OCI-LY1 (cell line): ENCODE measurements at regions not wholly inside any gene's neighbourhood (a gene's known extent, or its start where the extent isn't known, plus 50 kb on each side); places are given as distances from the start of the nearest gene placed in this dataset.

Source experiments
- H2AFZ ChIP-seq: fragments of 200-600 bp; sonication (generic), shearing (Covaris generic); 2 replicates; pipeline ENCODE4 v1.6.0; 2014; ENCODE audit warnings: antibody characterized with exemption, mild to moderate bottlenecking, low read length
- H3F3A ChIP-seq: fragments of 200-600 bp; sonication (generic), shearing (Covaris generic); 2 replicates; pipeline ENCODE4 v1.6.0; 2014; ENCODE audit warnings: mild to moderate bottlenecking, antibody characterized with exemption, low read length, moderate library complexity; ENCODE audit not compliant: insufficient read depth
- H3K27ac ChIP-seq: fragments of 200-600 bp; sonication (generic); 2 replicates; pipeline ENCODE4 v1.5.1; 2014; ENCODE audit warnings: low read length, mixed run types, mild to moderate bottlenecking, low read depth; ENCODE audit not compliant: poor library complexity, severe bottlenecking
- H3K27me3 ChIP-seq: fragments of 200-600 bp; sonication (generic); 2 replicates; pipeline ENCODE4 v1.6.0; 2014; ENCODE audit warnings: antibody characterized with exemption, mild to moderate bottlenecking, low read length, moderate library complexity; ENCODE audit not compliant: insufficient read depth
- H3K36me3 ChIP-seq: fragments of 200-600 bp; sonication (generic); 2 replicates; pipeline ENCODE4 v1.6.1; 2014; ENCODE audit warnings: mild to moderate bottlenecking, antibody characterized with exemption, low read length, moderate library complexity, mixed read lengths; ENCODE audit not compliant: insufficient read depth
- H3K4me1 ChIP-seq: fragments of 200-600 bp; sonication (generic); 2 replicates; pipeline ENCODE4 v1.5.1; 2014; ENCODE audit warnings: mild to moderate bottlenecking, low read length, moderate library complexity; ENCODE audit not compliant: insufficient read depth, severe bottlenecking
- H3K4me2 ChIP-seq: fragments of 200-600 bp; sonication (generic), shearing (Covaris generic); 2 replicates; pipeline ENCODE4 v1.6.1; 2014; ENCODE audit warnings: low read length
- H3K4me3 ChIP-seq: fragments of 200-600 bp; sonication (generic); 2 replicates; pipeline ENCODE4 v1.5.1; 2014; ENCODE audit warnings: low read length, low read depth, mild to moderate bottlenecking, mixed read lengths; ENCODE audit not compliant: poor library complexity, severe bottlenecking
- H3K79me2 ChIP-seq: fragments of 200-600 bp; shearing (Covaris generic); 2 replicates; pipeline ENCODE4 v1.6.1; 2016; ENCODE audit warnings: mixed run types, low read length, mixed read lengths; ENCODE audit not compliant: insufficient read depth
- H3K9ac ChIP-seq: fragments of 200-600 bp; sonication (generic), shearing (Covaris generic); 2 replicates; pipeline ENCODE4 v1.6.1; 2014; ENCODE audit warnings: mild to moderate bottlenecking, low read length, mixed read lengths
- H3K9me2 ChIP-seq: fragments of 200-600 bp; sonication (generic), shearing (Covaris generic); 2 replicates; pipeline ENCODE4 v1.6.1; 2014; ENCODE audit warnings: low read depth, mild to moderate bottlenecking, low read length, mixed read lengths
- H3K9me3 ChIP-seq: fragments of 200-600 bp; shearing (Covaris generic); 2 replicates; pipeline ENCODE4 v1.6.1; 2014; ENCODE audit warnings: low read length, mixed read lengths
- H4K20me1 ChIP-seq: fragments of 200-600 bp; sonication (generic), shearing (Covaris generic); 2 replicates; pipeline ENCODE4 v1.6.0; 2016; ENCODE audit warnings: mild to moderate bottlenecking, low read length; ENCODE audit not compliant: insufficient read depth
- EZH2 ChIP-seq: fragments of 200-600 bp; sonication (generic), shearing (Covaris generic); IDR thresholded peaks from 2 replicates; pipeline ENCODE4 v1.8.0; 2017; ENCODE audit warnings: borderline replicate concordance, mixed run types, mild to moderate bottlenecking, antibody characterized with exemption, low read length, moderate library complexity, mixed read lengths
- TF ChIP-seq, protein P1 (sequence below): fragments of 200-600 bp; sonication (generic), shearing (Covaris generic); IDR thresholded peaks from 2 replicates; pipeline ENCODE4 v1.5.1; 2017; ENCODE audit warnings: mild to moderate bottlenecking, antibody characterized with exemption, low read length, moderate library complexity, mixed read lengths

DNA sequence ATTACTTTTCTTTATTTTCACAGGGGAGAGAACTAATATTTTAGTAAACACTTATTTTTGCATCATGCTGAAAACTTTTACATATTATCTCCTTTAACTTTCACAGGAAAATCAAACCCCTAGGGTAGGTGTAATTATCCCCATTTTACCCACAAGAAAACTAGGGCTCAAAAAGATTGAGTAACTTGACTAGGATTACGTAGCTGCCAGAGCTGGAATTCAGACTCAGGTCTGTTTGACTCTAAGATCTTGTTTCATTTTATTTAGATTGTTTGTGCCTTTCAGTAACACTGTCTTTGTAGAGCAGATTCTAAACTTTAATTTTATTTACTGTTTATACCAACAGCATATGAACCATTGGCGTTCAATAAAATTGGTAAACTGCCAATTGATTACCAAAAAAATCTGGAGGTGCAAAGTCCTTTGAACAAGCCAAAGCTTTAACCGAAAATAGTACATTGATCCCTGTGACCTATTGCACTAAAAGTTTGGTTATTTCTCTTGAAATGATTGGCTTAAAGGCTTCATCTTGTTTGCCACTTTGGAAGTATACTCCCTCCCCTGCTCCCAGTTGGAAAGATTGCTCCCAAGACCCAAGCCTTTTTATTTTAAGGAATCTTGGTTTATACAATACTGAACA lies 71.0 kb upstream of the WDR26 start:
- H3K27ac ChIP-seq = no peak overlapping the region
- no peaks in the 10 kb centered on the region for H4K20me1 ChIP-seq
- H3K27me3 ChIP-seq = peaks cover 6% of the 10 kb centered on the region; the same call in 1 of the 2 replicates
- no peak overlapping the region for H3K4me3 ChIP-seq
- H3K79me2 ChIP-seq = no peaks in the 10 kb centered on the region
- no peaks in the 10 kb centered on the region for H3F3A ChIP-seq
- H3K4me2 ChIP-seq = no peak overlapping the region
- TF ChIP-seq, protein P1, sequence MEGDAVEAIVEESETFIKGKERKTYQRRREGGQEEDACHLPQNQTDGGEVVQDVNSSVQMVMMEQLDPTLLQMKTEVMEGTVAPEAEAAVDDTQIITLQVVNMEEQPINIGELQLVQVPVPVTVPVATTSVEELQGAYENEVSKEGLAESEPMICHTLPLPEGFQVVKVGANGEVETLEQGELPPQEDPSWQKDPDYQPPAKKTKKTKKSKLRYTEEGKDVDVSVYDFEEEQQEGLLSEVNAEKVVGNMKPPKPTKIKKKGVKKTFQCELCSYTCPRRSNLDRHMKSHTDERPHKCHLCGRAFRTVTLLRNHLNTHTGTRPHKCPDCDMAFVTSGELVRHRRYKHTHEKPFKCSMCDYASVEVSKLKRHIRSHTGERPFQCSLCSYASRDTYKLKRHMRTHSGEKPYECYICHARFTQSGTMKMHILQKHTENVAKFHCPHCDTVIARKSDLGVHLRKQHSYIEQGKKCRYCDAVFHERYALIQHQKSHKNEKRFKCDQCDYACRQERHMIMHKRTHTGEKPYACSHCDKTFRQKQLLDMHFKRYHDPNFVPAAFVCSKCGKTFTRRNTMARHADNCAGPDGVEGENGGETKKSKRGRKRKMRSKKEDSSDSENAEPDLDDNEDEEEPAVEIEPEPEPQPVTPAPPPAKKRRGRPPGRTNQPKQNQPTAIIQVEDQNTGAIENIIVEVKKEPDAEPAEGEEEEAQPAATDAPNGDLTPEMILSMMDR = no peak
- TF ChIP-seq EZH2 = no peak
- no peak overlapping the region for H3K9ac ChIP-seq
- H3K36me3 ChIP-seq = no peaks in the 10 kb centered on the region
- H3K4me1 ChIP-seq = no peaks in the 10 kb centered on the region
- H3K9me2 ChIP-seq = no peaks in the 10 kb centered on the region
- no peak overlapping the region for H2AFZ ChIP-seq
- no peaks in the 10 kb centered on the region for H3K9me3 ChIP-seq

DNA sequence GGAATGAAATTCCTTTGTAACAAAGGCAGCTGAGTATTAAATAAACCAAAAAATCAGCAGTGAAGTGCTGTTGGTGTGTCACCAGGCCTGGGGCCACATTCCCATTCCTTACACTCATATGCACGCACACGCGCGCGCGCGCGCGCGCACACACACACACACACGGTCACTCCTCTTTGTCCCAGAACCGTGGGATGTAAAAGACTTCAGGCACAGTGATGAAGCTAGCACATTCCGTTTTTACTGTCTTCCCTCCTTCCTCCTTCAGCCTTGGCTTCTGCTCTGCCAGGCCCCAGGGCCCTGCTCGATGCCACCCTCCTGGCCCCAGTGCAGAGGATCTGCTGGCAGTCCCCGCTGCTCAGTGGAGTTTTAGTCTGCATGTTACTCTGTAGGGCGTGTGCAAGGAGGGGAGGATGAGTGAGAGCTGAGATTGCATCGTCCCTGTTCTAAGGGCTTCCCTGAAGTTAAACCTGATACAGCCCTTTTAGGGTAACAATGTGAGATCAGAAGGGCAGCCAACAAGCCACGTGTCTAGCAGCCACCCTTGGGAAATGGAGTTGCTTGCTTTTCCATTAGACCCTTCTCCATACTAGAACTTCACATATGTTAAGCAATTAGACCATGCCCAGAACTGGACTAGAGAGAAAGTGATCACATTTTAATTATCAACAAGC lies 71.7 kb upstream of the WDR26 start:
- H3K9ac ChIP-seq = no peak overlapping the region
- H2AFZ ChIP-seq = no peak overlapping the region
- H3K9me2 ChIP-seq = no peaks in the 10 kb centered on the region
- H3F3A ChIP-seq = no peaks in the 10 kb centered on the region
- H4K20me1 ChIP-seq = no peaks in the 10 kb centered on the region
- H3K27ac ChIP-seq = no peak overlapping the region
- no peak for TF ChIP-seq EZH2
- TF ChIP-seq, protein P1 = no peak
- no peak overlapping the region for H3K4me2 ChIP-seq
- no peaks in the 10 kb centered on the region for H3K4me1 ChIP-seq
- peaks cover 6% of the 10 kb centered on the region; the same call in 1 of the 2 replicates for H3K27me3 ChIP-seq
- no peaks in the 10 kb centered on the region for H3K9me3 ChIP-seq
- no peaks in the 10 kb centered on the region for H3K36me3 ChIP-seq
- H3K4me3 ChIP-seq = no peak overlapping the region
- H3K79me2 ChIP-seq = no peaks in the 10 kb centered on the region

DNA sequence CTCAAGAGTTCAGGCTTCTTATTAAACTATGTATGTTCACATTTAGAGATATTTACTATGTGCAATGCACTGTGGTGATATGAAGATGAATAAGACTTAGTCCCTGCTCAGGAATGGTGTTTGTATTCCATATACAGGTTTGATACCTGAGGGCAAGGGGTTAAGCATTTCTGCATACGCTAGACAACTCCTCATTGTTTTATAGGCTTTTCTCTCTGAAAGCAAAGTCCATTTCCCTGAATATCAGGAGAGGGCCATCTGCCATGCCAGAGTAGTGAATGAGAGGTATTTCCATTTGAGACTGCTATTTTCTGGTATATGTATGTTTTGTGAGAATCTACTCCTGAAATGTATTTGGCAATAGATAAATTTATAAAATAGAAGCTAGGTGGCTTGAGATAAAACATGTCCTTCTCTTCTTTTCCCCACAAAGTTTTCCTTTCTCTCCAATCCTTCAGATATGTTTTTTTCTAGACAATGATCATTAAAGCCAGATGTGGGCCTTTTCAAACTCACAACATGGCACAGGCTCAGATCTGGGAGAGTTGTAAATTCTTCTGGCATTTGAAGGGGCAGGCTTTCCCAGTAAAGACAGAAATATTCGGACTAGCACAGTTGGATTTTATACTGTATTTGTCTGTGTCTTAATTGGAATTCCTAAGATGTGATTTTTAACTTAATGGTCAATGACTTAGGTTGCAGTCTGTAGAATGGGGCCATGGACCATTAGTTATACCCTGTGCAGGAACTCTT lies 73.3 kb upstream of the WDR26 start:
- no peaks in the 10 kb centered on the region for H3K9me2 ChIP-seq

More for the DNA sequence above, 73.3 kb upstream of the WDR26 start:
- Histone ChIP-seq H3K4me1 (no peaks in the 10 kb centered on the region), H3K4me3 (no peak overlapping the region), H3K36me3 (no peaks in the 10 kb centered on the region), H3F3A (no peaks in the 10 kb centered on the region), H3K9ac (no peak overlapping the region), H3K4me2 (no peak overlapping the region), H2AFZ (no peak overlapping the region), H3K79me2 (no peaks in the 10 kb centered on the region), H3K27ac (no peak overlapping the region), H3K27me3 (no peaks in the 10 kb centered on the region; the same call in 1 of the 2 replicates), H3K9me3 (no peaks in the 10 kb centered on the region), H4K20me1 (no peaks in the 10 kb centered on the region)
- TF ChIP-seq, protein P1 = no peak
- no peak for TF ChIP-seq EZH2
